A549 (cell line): ENCODE measurements at regions not wholly inside any gene's neighbourhood (a gene's known extent, or its start where the extent isn't known, plus 50 kb on each side); places are given as distances from the start of the nearest gene placed in this dataset.
"Not testable (repeated sequence)": the region's sequence is repeated elsewhere in the genome, so short reads cannot be mapped to it uniquely, and the experiment has no call there.

ENCODE experiments used
- ATAC-seq, 2 experiments: fragments of 200-7000 bp in 1 of 2; fragments of >200 bp in 1 of 2; cut with Nextera tagmentation in 1 of 2; cut with Tn5 transposase in 1 of 2; 3 replicates each; pipeline versions ENCODE4 v1.8.0 to v1.9.1; 2018 to 2020; ENCODE audit warnings: mild to moderate bottlenecking in 1 of 2, moderate library complexity in 1 of 2
- CTCF ChIA-PET: fragments of 300-600 bp; sonication (Branson Sonifier 250); formaldehyde crosslinking; extraction: SDS; loops from one replicate; lab custom pipeline; 2021; ENCODE audit warnings: antibody characterized with exemption, inconsistent platforms; lab: Yijun Ruan, JAX
- POLR2A ChIA-PET: fragments of 350-600 bp; formaldehyde crosslinking; extraction: SDS; loops from one replicate; lab custom pipeline; 2021; ENCODE audit warnings: antibody characterized with exemption, inconsistent platforms; lab: Yijun Ruan, JAX
- DNase-seq, 2 experiments: peaks; one replicate each; pipeline versions ENCODE4 v3.0.0 to v3.0.0-alpha.2; 2011 to 2016; ENCODE audit warnings: low read depth in 1 of 2, low spot score in 1 of 2
- FAIRE-seq: peaks from 2 replicates; lab custom pipeline; 2011; peaks lifted over from hg19 to GRCh38; lab: Jason Lieb, UNC
- H3K27ac ChIP-seq, 2 experiments: fragments of >200 bp; sonication (Bioruptor Twin); formaldehyde crosslinking; 3 replicates each; pipeline ENCODE4 v1.5.1; 2016 to 2017
- H3K4me1 ChIP-seq: fragments of >200 bp; sonication (Bioruptor Twin); formaldehyde crosslinking; 3 replicates; pipeline ENCODE4 v1.6.1; 2016
- H3K4me2 ChIP-seq: fragments of >200 bp; sonication (Bioruptor Twin); formaldehyde crosslinking; 3 replicates; pipeline ENCODE4 v1.6.1; 2016
- H3K4me3 ChIP-seq: fragments of >200 bp; sonication (Bioruptor Twin); formaldehyde crosslinking; 3 replicates; pipeline ENCODE4 v1.5.1; 2016
- H3K9me3 ChIP-seq: fragments of >200 bp; sonication (Bioruptor Twin); formaldehyde crosslinking; 3 replicates; pipeline ENCODE4 v1.6.1; 2016
- ATOH8 ChIP-seq: fragments of 250-450 bp; sonication (Bioruptor Pico); IDR thresholded peaks from 2 replicates; pipeline ENCODE4 v1.5.0; 2020; ENCODE audit warnings: low read depth, mild to moderate bottlenecking, moderate library complexity
- CHD2 ChIP-seq: fragments of 150-350 bp; IDR thresholded peaks from 2 replicates; pipeline ENCODE4 v1.6.1; 2014; ENCODE audit warnings: low read length; ENCODE audit not compliant: partially characterized antibody
- CHD4 ChIP-seq: fragments of 200-600 bp; sonication (generic); IDR thresholded peaks from 2 replicates; pipeline ENCODE4 v1.6.1; 2016; ENCODE audit warnings: antibody characterized with exemption, mild to moderate bottlenecking, borderline replicate concordance
- EP300 ChIP-seq, 2 experiments: fragments of >200 bp; sonication (Bioruptor Twin); formaldehyde crosslinking; IDR thresholded peaks; 2 replicates in 1 of 2; 3 replicates in 1 of 2; pipeline ENCODE4 v1.6.1; 2016 to 2017
- FOSL2 ChIP-seq, 2 experiments: fragments of 450-650 bp in 1 of 2; fragments of >200 bp in 1 of 2; sonication (Bioruptor Twin) in 1 of 2; formaldehyde crosslinking; IDR thresholded peaks; 2 replicates each; pipeline versions ENCODE4 v1.5.0 to v1.6.1; 2016 to 2020; ENCODE audit warnings: mild to moderate bottlenecking in 1 of 2, moderate library complexity in 1 of 2
- FOXS1 ChIP-seq: fragments of 250-450 bp; sonication (Bioruptor Pico); IDR thresholded peaks from 2 replicates; pipeline ENCODE4 v1.5.0; 2020; ENCODE audit warnings: mild to moderate bottlenecking, moderate library complexity
- KDM5A ChIP-seq: fragments of 200-600 bp; sonication (generic); IDR thresholded peaks from 2 replicates; pipeline ENCODE4 v1.6.1; 2016; ENCODE audit warnings: antibody characterized with exemption, mild to moderate bottlenecking
- MYC ChIP-seq: IDR thresholded peaks from 2 replicates; pipeline ENCODE4 v1.6.1; 2012; ENCODE audit warnings: mild to moderate bottlenecking, inconsistent platforms, low read length, improper control_type of control experiment, borderline replicate concordance
- PHF8 ChIP-seq: fragments of 200-600 bp; sonication (generic); IDR thresholded peaks from 2 replicates; pipeline ENCODE4 v1.6.1; 2016; ENCODE audit warnings: low read depth, mild to moderate bottlenecking, antibody characterized with exemption, moderate library complexity, borderline replicate concordance
- POLR2A ChIP-seq: IDR thresholded peaks from 2 replicates; pipeline ENCODE4 v1.6.1; 2012; ENCODE audit warnings: mild to moderate bottlenecking, low read length
- RAD21 ChIP-seq, 2 experiments: fragments of >200 bp in 1 of 2; sonication (Bioruptor Twin) in 1 of 2; formaldehyde crosslinking in 1 of 2; IDR thresholded peaks in 1 of 2; conservative IDR thresholded peaks in 1 of 2; 2 replicates in 1 of 2; 3 replicates in 1 of 2; pipeline ENCODE4 v1.6.1; 2012 to 2018; ENCODE audit warnings: inconsistent platforms in 1 of 2
- REST ChIP-seq: fragments of 200-600 bp; sonication (generic); IDR thresholded peaks from 2 replicates; pipeline ENCODE4 v1.6.1; 2016; ENCODE audit warnings: antibody characterized with exemption, mild to moderate bottlenecking, moderate library complexity
- SMC3 ChIP-seq: fragments of >200 bp; sonication (Bioruptor Twin); formaldehyde crosslinking; IDR thresholded peaks from 3 replicates; pipeline ENCODE4 v1.6.1; 2018; ENCODE audit warnings: inconsistent platforms
- USF2 ChIP-seq: fragments of 450-650 bp; IDR thresholded peaks from 2 replicates; pipeline ENCODE4 v1.6.1; 2014; ENCODE audit warnings: antibody characterized with exemption
- ZC3H11A ChIP-seq: fragments of 450-650 bp; IDR thresholded peaks from 2 replicates; pipeline ENCODE4 v1.6.1; 2014; ENCODE audit warnings: antibody characterized with exemption, mild to moderate bottlenecking
- ZNF302 ChIP-seq: fragments of 250-450 bp; sonication (Bioruptor Pico); IDR thresholded peaks from 2 replicates; pipeline ENCODE4 v1.9.0; 2021; ENCODE audit warnings: inconsistent platforms, mild to moderate bottlenecking, moderate library complexity
- WGBS: methylation state at CpG from one replicate; pipeline ENCODE4 v1.1.6; 2017; ENCODE audit errors: missing lambda C conversion rate; 5-methylcytosine and 5-hydroxymethylcytosine counted together

- not testable (repeated sequence) for FAIRE-seq
- 39% methylated on average over 5 of the region's 5 CpGs for WGBS
Observed at GRCh38 chr2:220758376-220758775, 813.7 kb downstream of the EPHA4 start.

GRCh38 chr2:220764171-220764570 is 807.9 kb downstream of the EPHA4 start:
- FAIRE-seq (no peak), ATAC-seq (no peak), DNase-seq (no peak)
- no peaks in the 10 kb centered on the region for H3K4me1 ChIP-seq
- TF ChIP-seq CHD4, result no peak
- H3K9me3 ChIP-seq, result no peaks in the 10 kb centered on the region
- WGBS, result 31% methylated on average over 5 of the region's 5 CpGs
- H3K4me3 ChIP-seq, result no peak overlapping the region
- POLR2A ChIA-PET, result no interaction called here
- H3K27ac ChIP-seq, result no peak overlapping the region
- CTCF ChIA-PET, result no interaction called here
- H3K4me2 ChIP-seq, result no peak overlapping the region

More at GRCh38 chr2:220758376-220758775, 813.7 kb downstream of the EPHA4 start:
- DNase-seq, CTCF ChIA-PET, H3K9me3 ChIP-seq, H3K4me2 ChIP-seq, H3K27ac ChIP-seq, POLR2A ChIA-PET, H3K4me3 ChIP-seq, H3K4me1 ChIP-seq, ATAC-seq: not testable (repeated sequence)
- TF ChIP-seq ZC3H11A, result peak; percentile 90

GRCh38 chr2:220767591-220768255 is 804.4 kb downstream of the EPHA4 start:
- DNase-seq (no peak), ATAC-seq (no peak), FAIRE-seq (no peak)
- H3K9me3 ChIP-seq, result no peaks in the 10 kb centered on the region
- 15% methylated on average over 3 of the region's 3 CpGs for WGBS
- no peaks in the 10 kb centered on the region for H3K4me1 ChIP-seq
- H3K27ac ChIP-seq, result no peak overlapping the region
- CTCF ChIA-PET, result interaction anchor here (0.5 to 0.7 kb wide), 2 partner anchors 9 to 958 kb away, joined by 3 read pairs; no protein-coding TSS in a partner anchor
- H3K4me2 ChIP-seq, result no peak overlapping the region
- TF ChIP-seq ZNF302, result no peak
- TF ChIP-seq RAD21 (conservative IDR thresholded peaks at IDR 0.05 in 1 of 2, IDR thresholded peaks at IDR 0.05 in 1 of 2), result no peak
- TF ChIP-seq POLR2A, result no peak
- no peak for TF ChIP-seq PHF8
- no peak for TF ChIP-seq USF2
- no peak for TF ChIP-seq FOSL2 (IDR thresholded peaks at IDR 0.05)
- TF ChIP-seq FOSL2 (CRISPR knock-in tag; IDR thresholded peaks at IDR 0.05), result no peak
- no peak for TF ChIP-seq CHD4
- TF ChIP-seq EP300 (IDR thresholded peaks at IDR 0.05), result no peak
- TF ChIP-seq MYC, result no peak
- no peak for TF ChIP-seq KDM5A
- no peak overlapping the region for H3K4me3 ChIP-seq
- POLR2A ChIA-PET, result no interaction called here

GRCh38 chr2:220775856-220776488 is 796.1 kb downstream of the EPHA4 start:
- POLR2A ChIA-PET, result no interaction called here
- WGBS, result 18% methylated on average over 2 of the region's 2 CpGs
- no peak for ATAC-seq
- no peak for DNase-seq
- no peak for TF ChIP-seq SMC3
- no peak for TF ChIP-seq POLR2A
- TF ChIP-seq CHD2, result no peak
- no peak for TF ChIP-seq FOXS1 (CRISPR knock-in tag)
- TF ChIP-seq ATOH8 (CRISPR knock-in tag), result no peak
- no peak for TF ChIP-seq ZNF302
- no peak for TF ChIP-seq REST
- CTCF ChIA-PET, result no interaction called here
- no peak for FAIRE-seq
- peaks cover 4% of the 10 kb centered on the region; the same call in 1 of the 3 replicates for H3K4me1 ChIP-seq
- no peak overlapping the region for H3K27ac ChIP-seq
- no peak overlapping the region for H3K4me3 ChIP-seq
- H3K4me2 ChIP-seq, result no peak overlapping the region
- H3K9me3 ChIP-seq, result no peaks in the 10 kb centered on the region

GRCh38 chr2:220779076-220779475 is 793.0 kb downstream of the EPHA4 start:
- DNase-seq, FAIRE-seq: not testable (repeated sequence)

More at GRCh38 chr2:220779076-220779475, 793.0 kb downstream of the EPHA4 start:
- H3K4me3 ChIP-seq, H3K9me3 ChIP-seq, H3K4me1 ChIP-seq, POLR2A ChIA-PET, H3K27ac ChIP-seq, H3K4me2 ChIP-seq, ATAC-seq: not testable (repeated sequence)
- CTCF ChIA-PET, result interaction anchor here (0.6 to 0.7 kb wide), 2 partner anchors 11 to 368 kb away, joined by 3 read pairs; no protein-coding TSS in a partner anchor
